ENCODE measurements at regions not wholly inside any gene's neighbourhood (a gene's known extent, or its start where the extent isn't known, plus 50 kb on each side); places are given as distances from the start of the nearest gene placed in this dataset.

DNA sequence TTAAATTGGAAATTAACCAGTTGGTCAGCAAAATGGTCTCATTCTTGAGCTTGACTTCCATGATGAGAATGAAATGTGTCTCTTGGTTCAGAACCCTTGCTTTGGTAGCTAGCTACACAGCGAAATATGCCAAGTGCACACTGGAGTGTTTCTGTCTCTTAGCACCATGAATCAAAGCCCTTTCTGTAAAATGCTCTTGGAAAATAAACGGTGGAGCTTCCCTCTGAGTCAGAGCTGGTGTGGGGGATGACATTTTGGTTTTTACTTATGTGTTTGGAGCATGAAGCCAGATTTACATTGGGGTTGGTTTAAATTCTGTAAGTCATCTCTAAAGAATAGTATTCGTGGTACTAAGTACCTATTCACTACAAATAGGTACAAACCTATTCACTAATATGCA lies 85.1 kb upstream of the NANOGP8 start:
- no peak for TF ChIP-seq POLR2A (IDR thresholded peaks at IDR 0.05)
- TF ChIP-seq, protein P1, sequence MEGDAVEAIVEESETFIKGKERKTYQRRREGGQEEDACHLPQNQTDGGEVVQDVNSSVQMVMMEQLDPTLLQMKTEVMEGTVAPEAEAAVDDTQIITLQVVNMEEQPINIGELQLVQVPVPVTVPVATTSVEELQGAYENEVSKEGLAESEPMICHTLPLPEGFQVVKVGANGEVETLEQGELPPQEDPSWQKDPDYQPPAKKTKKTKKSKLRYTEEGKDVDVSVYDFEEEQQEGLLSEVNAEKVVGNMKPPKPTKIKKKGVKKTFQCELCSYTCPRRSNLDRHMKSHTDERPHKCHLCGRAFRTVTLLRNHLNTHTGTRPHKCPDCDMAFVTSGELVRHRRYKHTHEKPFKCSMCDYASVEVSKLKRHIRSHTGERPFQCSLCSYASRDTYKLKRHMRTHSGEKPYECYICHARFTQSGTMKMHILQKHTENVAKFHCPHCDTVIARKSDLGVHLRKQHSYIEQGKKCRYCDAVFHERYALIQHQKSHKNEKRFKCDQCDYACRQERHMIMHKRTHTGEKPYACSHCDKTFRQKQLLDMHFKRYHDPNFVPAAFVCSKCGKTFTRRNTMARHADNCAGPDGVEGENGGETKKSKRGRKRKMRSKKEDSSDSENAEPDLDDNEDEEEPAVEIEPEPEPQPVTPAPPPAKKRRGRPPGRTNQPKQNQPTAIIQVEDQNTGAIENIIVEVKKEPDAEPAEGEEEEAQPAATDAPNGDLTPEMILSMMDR (IDR thresholded peaks at IDR 0.05): no peak
- no peak for TF ChIP-seq POLR2AphosphoS5 (IDR thresholded peaks at IDR 0.05)

All from prostate gland (tissue), 2 donors.